ENCODE measurements at regions not wholly inside any gene's neighbourhood (a gene's known extent, or its start where the extent isn't known, plus 50 kb on each side); places are given as distances from the start of the nearest gene placed in this dataset.

- DNase-seq: no peak
- intact Hi-C loops (cut with DNase I): no loop called here
- H3K9me3 ChIP-seq (replicated peaks in 1 of 3): no peaks in the 10 kb centered on the region
- no peak overlapping the region for H3K4me3 ChIP-seq
- 65 to 78% (median 71%) methylated on average over 1 of the region's 1 CpG for WGBS, 4 donors
- no peaks in the 10 kb centered on the region for H3K36me3 ChIP-seq (replicated peaks in 1 of 2)
- H3K27ac ChIP-seq: no peak overlapping the region
- no peaks in the 10 kb centered on the region for H3K4me1 ChIP-seq (replicated peaks in 1 of 2)
- H3K27me3 ChIP-seq: no peaks in the 10 kb centered on the region
- TF ChIP-seq POLR2A (IDR thresholded peaks at IDR 0.05): no peak
- TF ChIP-seq CTCF (IDR thresholded peaks at IDR 0.05): no peak
Measured at GRCh38 chr2:146024212-146024743, 1504.4 kb upstream of the ZEB2 start.

GRCh38 chr2:146004462-146004861, 1484.5 kb upstream of the ZEB2 start:
- intact Hi-C loops (cut with DNase I): no loop called here
- Histone ChIP-seq H3K4me3 (no peak overlapping the region), H3K9me3 (replicated peaks in 1 of 3) (peaks cover 0 to 6% (median 0%) of the 10 kb centered on the region in 3 donors), H3K27ac (no peak overlapping the region), H3K4me1 (replicated peaks in 1 of 2) (no peaks in the 10 kb centered on the region), H3K36me3 (replicated peaks in 1 of 2) (no peaks in the 10 kb centered on the region), H3K27me3 (no peaks in the 10 kb centered on the region)
- TF ChIP-seq CTCF (IDR thresholded peaks at IDR 0.05) (no peak), POLR2A (IDR thresholded peaks at IDR 0.05) (no peak)
- no peak for DNase-seq

GRCh38 chr2:146003337-146003736, 1483.4 kb upstream of the ZEB2 start:
- no peak for TF ChIP-seq CTCF (IDR thresholded peaks at IDR 0.05)
- TF ChIP-seq POLR2A (IDR thresholded peaks at IDR 0.05): no peak

GRCh38 chr2:145994910-145995309, 1475.0 kb upstream of the ZEB2 start:
- TF ChIP-seq CTCF (IDR thresholded peaks at IDR 0.05) (no peak), POLR2A (IDR thresholded peaks at IDR 0.05) (no peak)

More at GRCh38 chr2:146003337-146003736, 1483.4 kb upstream of the ZEB2 start:
- intact Hi-C loops (cut with DNase I): no loop called here
- peaks cover 0 to 6% (median 0%) of the 10 kb centered on the region in 3 donors for H3K9me3 ChIP-seq (replicated peaks in 1 of 3)
- 59 to 63% (median 60%) methylated on average over 4 of the region's 4 CpGs for WGBS, 4 donors
- no peaks in the 10 kb centered on the region for H3K27me3 ChIP-seq
- no peak overlapping the region for H3K4me3 ChIP-seq
- H3K27ac ChIP-seq: no peak overlapping the region
- H3K36me3 ChIP-seq (replicated peaks in 1 of 2): no peaks in the 10 kb centered on the region
- no peaks in the 10 kb centered on the region for H3K4me1 ChIP-seq (replicated peaks in 1 of 2)
- DNase-seq: no peak

More at GRCh38 chr2:145994910-145995309, 1475.0 kb upstream of the ZEB2 start:
- H3K27me3 ChIP-seq: no peaks in the 10 kb centered on the region
- no peaks in the 10 kb centered on the region for H3K9me3 ChIP-seq (replicated peaks in 1 of 3)
- H3K27ac ChIP-seq: no peak overlapping the region
- H3K4me1 ChIP-seq (replicated peaks in 1 of 2): no peaks in the 10 kb centered on the region
- intact Hi-C loops (cut with DNase I): no loop called here
- no peak for DNase-seq
- H3K4me3 ChIP-seq: no peak overlapping the region
- no peaks in the 10 kb centered on the region for H3K36me3 ChIP-seq (replicated peaks in 1 of 2)
